HG03135 (cell line): ENCODE measurements at regions not wholly inside any gene's neighbourhood (a gene's known extent, or its start where the extent isn't known, plus 50 kb on each side); places are given as distances from the start of the nearest gene placed in this dataset.
"Not testable (repeated sequence)": the region's sequence is repeated elsewhere in the genome, so short reads cannot be mapped to it uniquely, and the experiment has no call there.

Source experiments
- ATAC-seq: cut with Tn5 transposase; IDR thresholded peaks from one replicate; pipeline ENCODE4 v1.9.1; 2021; ENCODE audit warnings: mild to moderate bottlenecking, moderate library complexity; ENCODE audit not compliant: unreplicated experiment

DNA sequence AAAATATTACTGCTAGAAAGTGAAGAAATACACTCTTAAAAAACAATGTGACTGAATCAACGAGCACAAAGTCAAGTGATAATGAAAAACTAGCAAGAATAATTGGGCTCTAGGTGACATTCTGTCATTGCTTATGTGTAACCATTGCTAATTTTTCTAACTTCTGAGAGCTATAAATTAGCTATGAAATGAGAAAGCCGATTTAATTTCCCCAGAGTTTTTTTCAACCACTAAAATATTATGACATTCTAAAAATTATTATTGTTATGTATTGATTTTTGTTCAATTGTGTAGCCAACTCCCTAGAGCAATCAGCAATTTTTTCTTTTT is 458.6 kb upstream of the ATXN8OS start:
- no peak for ATAC-seq

- ATAC-seq: no peak
Observed at GRCh38 chr13:69648340-69649062, 459.1 kb upstream of the ATXN8OS start.

DNA sequence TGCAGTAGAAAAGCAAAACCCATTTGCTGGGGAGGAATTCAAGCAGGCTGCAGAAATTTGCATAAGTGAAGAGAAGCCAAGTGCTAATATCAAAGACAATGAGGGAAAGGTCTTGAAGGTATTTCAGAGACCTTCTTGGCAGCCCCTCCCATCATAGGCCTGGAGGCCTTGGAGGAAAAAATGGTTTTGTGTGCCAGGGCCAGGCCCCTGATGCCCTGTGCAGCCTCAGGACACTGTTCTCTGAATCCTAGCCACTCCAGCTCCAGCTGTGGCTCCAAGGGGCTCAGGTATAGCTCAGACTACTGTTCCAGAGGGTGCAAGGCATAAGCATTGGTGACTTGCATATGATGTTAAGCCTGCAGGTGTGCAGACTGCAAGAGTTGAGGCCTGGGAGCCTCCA is 463.2 kb upstream of the ATXN8OS start:
- ATAC-seq: no peak

DNA sequence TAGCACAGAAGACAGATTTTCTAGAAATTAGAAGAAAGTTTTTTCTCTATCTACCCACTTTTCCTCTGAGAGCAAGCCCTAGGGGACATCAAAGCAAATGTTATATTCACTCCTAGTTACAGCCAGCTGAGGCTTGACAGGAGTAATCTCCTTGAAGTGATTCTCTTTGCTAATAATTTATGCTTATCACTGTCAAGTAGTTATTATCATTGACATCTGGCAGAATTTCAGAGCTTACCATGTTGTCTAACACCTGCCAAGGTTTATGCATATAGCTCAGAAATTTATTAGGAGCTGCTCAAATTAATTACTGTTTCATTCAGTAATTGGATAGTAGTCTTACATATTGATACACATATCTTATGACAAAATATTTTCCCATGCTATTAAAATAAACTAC is 465.9 kb upstream of the ATXN8OS start:
- ATAC-seq: no peak

GRCh38 chr13:69633044-69633443 is 474.6 kb upstream of the ATXN8OS start:
- ATAC-seq: no peak

DNA sequence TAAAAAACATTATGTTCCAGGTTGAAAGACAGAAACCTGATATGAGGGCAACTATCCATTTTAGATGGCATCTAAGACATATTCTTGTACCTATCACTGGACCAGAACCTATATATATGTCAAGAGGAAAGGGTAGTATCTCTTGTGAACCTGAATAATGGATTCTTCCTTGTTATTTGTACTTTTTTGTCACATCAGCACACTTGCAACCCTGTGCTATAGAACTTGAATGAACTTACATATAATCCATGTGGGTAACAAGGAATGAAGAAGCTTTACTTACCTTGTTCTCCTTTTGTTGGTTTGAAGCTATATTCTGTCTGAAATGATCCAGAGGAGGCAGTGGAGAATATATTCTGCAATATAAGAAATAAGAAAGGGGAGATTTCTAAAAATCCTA is 483.7 kb upstream of the ATXN8OS start:
- no peak for ATAC-seq

DNA sequence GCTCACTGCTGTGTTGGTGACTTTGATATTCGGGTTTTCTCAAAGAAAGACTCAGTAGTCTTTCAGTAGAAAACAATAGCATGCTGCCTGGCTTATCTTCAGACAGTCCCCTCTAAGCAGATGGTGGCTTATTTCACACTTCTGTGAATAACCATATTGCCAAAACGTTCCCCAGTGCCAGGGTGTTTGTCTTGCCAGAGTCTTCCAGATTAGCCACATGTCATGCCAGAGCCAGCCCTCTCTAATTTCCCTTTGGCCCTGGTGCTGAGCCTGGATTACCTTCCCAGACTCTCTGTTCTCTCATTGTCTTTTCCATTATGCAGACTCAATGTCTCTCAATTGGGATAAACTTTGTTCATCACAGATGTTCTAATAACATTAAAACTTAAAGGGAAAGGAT is 488.0 kb upstream of the ATXN8OS start:
- no peak for ATAC-seq

GRCh38 chr13:69618838-69619237 is 488.8 kb upstream of the ATXN8OS start:
- ATAC-seq: no peak

- ATAC-seq: no peak
Observed at GRCh38 chr13:69618393-69618792, 489.2 kb upstream of the ATXN8OS start.

DNA sequence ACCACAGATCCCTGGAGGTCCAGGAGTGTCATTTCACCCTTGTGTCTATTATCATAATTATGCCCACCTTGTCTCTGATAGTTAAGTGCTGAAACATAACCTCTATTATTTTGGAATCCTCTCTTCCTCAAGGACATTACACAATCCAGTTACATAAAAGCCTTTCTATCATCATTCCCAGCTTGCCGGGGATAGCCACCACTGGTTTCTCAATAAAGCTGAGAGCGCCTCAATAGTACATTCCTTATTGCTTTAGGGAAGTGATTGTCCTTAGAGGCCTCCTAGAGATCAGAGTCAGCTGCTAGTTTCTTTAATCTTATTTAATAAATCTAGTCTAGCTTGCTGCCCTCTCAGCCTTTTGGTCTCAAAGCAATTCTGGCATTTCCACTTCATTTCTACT is 490.0 kb upstream of the ATXN8OS start:
- no peak for ATAC-seq

DNA sequence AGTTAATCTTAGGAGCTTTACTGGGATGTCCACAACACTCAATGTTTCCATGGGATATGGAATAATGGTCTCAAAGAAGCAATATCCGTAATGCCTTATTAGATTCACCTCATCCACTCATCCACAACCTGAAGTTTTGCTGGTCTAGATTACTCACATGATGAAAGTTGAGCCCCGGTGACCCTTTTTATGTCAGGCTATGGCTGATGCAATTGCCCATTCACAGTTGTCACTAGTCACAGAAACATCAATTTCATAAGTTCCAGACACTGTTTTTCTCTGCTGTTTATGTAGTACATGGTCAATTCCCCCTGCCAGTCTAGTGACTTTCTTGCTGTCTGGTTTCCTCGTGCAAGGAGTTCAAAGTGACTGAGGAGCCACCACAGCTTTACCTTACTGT is 491.2 kb upstream of the ATXN8OS start:
- no peak for ATAC-seq

- ATAC-seq: not testable (repeated sequence)
Observed at GRCh38 chr13:69615055-69615454, 492.6 kb upstream of the ATXN8OS start.

DNA sequence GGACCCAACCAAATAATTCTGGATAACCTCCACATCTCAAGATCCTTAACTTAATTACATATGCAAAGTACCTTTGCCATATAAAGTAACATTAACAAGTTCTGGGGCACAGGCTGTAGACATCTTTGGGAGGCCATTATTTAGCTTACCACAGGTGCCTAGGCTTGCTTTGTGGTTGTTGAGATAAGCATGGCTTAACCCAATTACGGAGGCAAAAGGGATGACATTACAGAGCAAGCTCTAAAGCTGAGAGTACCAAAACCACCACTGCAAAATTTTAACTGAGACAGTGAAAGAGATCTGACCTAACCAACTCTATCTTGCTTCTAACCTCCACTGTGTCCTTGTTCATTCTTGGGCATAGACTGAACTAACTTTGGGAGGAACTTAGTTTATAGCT is 502.9 kb upstream of the ATXN8OS start:
- ATAC-seq: no peak

DNA sequence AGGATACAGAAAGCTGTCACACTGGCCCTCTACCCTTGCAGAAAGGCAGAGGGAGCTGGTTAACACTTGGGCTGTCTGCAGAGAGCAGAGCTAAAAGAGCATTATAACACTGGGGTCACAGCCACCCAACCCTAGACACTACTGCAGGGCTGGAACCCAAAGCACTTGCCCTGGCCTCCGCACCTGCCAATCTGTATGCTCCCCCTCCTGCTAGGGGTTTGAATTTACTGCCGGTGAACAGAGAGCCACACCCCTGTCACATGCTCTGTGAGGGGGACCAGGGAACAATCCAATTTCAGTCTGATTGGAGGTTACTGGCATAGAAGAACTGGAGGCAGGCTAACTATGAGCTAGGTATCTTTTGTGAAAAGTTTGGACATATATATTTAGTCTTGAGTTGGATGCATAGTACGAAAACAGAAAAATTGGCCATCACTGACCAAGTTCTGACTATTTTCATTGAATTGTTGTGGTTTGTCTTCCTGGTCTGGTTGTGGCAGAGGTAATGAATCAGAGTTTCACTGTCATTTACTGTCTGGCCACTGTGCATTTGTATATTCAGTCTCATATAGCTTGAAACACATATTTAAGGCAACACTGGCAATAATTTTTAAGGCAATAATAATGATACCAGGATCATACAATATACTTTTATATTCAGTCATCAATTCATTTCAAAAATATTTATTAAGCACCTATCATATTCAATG is 504.3 kb upstream of the ATXN8OS start:
- no peak for ATAC-seq

DNA sequence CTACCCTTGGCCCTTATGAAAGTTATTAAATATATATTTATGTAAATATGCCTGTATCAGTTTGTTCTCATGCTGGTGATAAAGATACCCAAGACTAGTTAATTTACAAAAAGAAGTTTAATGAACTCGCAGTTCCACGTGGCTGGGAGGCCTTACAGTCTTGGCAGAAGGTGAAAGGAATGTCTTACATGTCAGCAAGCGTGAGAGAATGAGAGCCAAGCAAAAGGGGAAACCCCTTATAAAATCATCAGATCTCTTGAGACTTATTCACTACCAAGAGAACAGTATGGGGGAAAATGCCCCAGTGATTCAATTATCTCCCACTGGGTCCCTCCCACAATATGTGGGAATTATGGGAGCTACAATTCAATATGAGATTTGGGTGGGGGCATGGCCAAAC is 506.0 kb upstream of the ATXN8OS start:
- no peak for ATAC-seq

GRCh38 chr13:69600811-69601210 is 506.8 kb upstream of the ATXN8OS start:
- ATAC-seq: no peak

- ATAC-seq: no peak
Observed at GRCh38 chr13:69597088-69597487, 510.5 kb upstream of the ATXN8OS start.

- no peak for ATAC-seq
Observed at GRCh38 chr13:69595181-69595580, 512.4 kb upstream of the ATXN8OS start.

DNA sequence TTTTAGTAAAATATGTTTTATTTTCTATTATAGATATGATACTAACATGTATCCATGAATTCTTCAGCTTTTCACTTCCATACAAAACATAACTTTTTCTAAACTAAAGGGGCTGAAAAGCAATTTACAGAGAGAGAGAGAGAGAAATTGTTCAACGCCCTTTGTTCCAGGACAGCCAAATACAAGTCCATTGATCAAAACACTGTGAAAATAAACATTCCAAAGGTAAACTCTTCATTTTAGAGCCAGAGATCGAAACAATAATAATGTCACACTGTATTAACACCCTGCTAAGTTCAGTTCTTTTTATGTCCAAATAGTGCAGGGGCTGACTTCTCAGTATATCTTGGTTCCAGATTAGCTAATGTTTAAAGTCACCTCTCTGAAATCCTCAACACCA is 516.2 kb upstream of the ATXN8OS start:
- ATAC-seq: no peak

DNA sequence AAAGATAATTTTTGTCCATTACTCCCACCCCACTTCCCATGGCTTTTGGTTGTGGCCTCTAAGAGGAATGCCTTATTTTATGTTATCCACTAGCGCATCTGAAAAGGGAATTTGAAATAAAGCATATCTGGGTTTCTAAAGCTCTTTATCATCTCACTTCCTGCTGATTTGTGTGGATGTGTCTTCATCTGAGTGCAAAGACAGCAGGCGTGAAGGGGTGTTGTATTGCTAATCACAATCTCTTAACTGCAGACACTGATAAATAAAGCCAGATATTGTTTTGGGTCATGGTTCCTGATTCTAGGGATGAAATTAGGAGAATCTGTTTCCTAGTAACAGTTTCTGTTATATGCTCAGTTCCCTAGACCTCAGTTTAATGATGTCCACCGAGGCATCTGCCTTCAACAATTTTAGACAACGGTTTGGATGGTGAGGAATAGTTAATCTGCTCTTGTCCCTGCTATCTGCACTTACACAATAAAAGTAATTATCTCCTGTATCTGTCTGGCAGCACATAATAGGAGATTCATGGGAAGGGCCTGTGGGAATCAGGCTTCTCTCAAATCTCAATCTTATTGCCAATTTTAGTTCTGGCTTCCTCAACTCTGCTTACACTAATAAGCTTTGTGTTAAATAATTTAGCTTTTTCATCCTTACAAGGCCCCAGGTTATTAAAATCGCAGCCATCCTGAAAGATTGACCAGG is 517.9 kb upstream of the ATXN8OS start:
- no peak for ATAC-seq

DNA sequence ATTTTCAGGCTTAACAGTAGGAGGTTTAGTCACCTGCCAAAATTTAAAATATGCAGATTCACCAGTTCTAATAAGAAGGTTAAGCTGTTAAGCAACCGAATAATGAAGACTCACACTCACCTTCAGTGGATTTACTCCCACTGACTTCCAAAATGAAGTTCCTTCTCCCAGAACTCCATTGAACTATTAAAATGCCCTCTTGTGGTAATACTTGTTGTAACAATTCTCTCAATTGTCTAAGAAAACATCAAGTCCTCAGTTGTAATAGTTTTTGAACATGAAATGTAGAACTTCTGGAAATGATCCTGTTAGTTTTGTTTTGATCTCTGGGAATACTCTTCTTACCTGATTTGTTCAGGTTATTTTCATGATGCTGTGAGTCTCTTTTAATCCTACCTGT is 522.0 kb upstream of the ATXN8OS start:
- ATAC-seq: no peak

GRCh38 chr13:69580255-69580654 is 527.4 kb upstream of the ATXN8OS start:
- ATAC-seq: no peak
